IPS-18c (cell line): ENCODE measurements at regions not wholly inside any gene's neighbourhood (a gene's known extent, or its start where the extent isn't known, plus 50 kb on each side); places are given as distances from the start of the nearest gene placed in this dataset.
"Not testable (repeated sequence)": the region's sequence is repeated elsewhere in the genome, so short reads cannot be mapped to it uniquely, and the experiment has no call there.

Experiments
- H3K4me3 ChIP-seq: 2 replicates; pipeline ENCODE4 v1.7.0; 2013; ENCODE audit warnings: low read depth, mild to moderate bottlenecking, low read length, moderate library complexity; ENCODE audit not compliant: insufficient read depth
- H3K9me3 ChIP-seq: one replicate; pipeline ENCODE4 v1.6.1; 2013; ENCODE audit warnings: mild to moderate bottlenecking, low read length, moderate library complexity; ENCODE audit not compliant: control insufficient read depth, insufficient read depth

DNA sequence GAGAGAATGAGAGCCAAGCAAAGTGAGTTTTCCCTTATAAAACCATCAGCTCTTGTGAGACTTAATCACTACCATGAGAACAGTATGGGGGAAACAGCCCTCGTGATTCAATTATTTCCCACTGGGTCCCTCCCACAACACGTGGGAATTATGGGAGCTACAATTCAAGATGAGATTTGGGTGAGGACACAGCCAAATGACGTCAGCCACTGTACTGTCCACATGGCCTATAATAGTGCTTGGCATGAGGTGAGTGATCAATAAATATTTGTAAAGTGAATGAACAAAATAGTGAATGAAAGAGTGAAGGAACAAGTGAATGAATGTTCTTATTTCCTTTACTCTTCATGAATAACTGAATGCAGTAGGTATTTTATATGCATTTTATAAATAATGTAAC, 199.1 kb upstream of the GOT2 start:
- no peak overlapping the region for H3K4me3 ChIP-seq
- H3K9me3 ChIP-seq = no peaks in the 10 kb centered on the region

DNA sequence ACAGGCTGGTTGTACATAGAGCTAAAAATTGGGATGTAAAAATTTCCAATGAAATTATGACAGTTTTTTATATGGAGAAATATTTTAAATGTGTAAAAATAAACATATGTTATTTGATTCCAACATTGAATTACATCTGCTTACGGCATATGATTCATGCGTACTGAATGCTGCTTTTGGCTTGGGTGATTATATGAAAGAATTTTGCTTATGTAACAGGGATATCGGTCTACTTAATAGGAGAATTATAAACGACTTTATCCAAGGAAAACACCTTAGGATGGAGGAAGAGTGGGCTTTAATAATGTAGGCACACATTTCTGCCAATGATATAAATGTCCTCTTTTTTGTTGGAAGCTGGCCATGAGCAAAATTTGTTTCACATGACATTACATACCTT, 197.3 kb upstream of the GOT2 start:
- Histone ChIP-seq H3K4me3 (no peak overlapping the region), H3K9me3 (no peaks in the 10 kb centered on the region)

DNA sequence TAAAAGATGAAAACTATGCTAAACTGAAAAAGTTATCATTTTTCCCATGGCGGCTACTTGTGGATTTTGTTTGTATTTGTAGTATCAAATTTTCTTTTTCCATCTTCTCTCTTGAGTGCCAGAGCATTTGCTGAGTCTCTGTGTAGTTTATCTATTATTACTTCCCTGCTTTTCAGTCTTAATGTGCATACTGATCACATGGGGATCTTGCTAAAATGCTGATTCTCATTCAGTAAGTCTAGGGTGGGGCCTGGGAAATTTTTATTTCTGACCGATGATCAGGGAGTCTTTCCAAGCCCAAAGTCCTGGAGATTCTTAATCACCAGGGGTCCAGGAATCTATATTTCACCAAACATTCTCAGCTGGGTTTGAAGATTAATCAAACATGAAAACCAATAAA, 189.0 kb upstream of the GOT2 start:
- no peak overlapping the region for H3K4me3 ChIP-seq
- no peaks in the 10 kb centered on the region for H3K9me3 ChIP-seq

GRCh38 chr16:58913456-58913855, 179.3 kb upstream of the GOT2 start:
- no peak overlapping the region for H3K4me3 ChIP-seq
- H3K9me3 ChIP-seq = peaks cover 2% of the 10 kb centered on the region

GRCh38 chr16:58912571-58912970, 178.5 kb upstream of the GOT2 start:
- no peak overlapping the region for H3K4me3 ChIP-seq
- peaks cover 2% of the 10 kb centered on the region for H3K9me3 ChIP-seq

- Histone ChIP-seq H3K9me3 (peaks cover 2% of the 10 kb centered on the region), H3K4me3 (no peak overlapping the region)
Measured at GRCh38 chr16:58906981-58907715, 173.0 kb upstream of the GOT2 start.

DNA sequence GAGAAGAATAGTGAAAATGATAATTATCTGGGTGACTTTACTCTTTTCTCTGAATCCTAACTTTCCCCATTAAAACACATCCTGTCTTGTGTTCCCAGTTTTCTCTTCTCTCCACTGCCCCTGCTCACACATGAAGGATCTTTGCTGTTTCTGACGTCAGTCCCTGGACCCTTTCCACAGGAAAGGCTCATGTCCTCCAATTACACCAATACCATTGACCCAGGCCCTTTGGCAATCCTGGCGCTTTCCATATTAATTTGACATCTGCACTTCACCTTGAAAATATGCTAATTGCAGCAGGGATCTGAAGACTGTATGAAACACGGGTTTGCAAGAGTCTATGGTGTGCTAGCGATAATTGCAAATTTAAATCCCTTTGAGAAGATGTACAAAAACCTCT, 170.2 kb upstream of the GOT2 start:
- Histone ChIP-seq H3K9me3 (no peaks in the 10 kb centered on the region), H3K4me3 (no peak overlapping the region)

GRCh38 chr16:58889516-58889915, 155.4 kb upstream of the GOT2 start:
- no peak overlapping the region for H3K4me3 ChIP-seq

GRCh38 chr16:58885528-58886170, 151.5 kb upstream of the GOT2 start:
- no peak overlapping the region for H3K4me3 ChIP-seq
- no peaks in the 10 kb centered on the region for H3K9me3 ChIP-seq

More at GRCh38 chr16:58889516-58889915, 155.4 kb upstream of the GOT2 start:
- H3K9me3 ChIP-seq = peaks cover 2% of the 10 kb centered on the region

DNA sequence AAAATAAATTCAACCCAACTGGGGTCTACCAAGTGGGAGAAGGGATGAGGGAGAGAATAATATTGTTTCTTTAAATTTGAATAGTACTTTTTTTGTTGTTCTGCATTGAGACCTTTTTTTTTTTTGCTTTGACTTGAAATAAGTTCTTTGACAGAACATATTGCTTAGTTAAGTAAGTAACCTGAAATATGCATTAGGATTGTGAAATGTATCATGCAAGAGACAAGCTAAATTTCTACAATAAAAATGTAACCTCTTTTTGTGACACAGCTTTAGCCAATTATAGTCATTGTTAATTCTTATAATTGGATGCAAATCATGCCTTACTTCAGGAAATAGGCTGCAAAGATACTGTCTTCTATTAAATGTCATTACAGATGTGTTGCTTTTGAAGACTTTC, 150.0 kb upstream of the GOT2 start:
- no peaks in the 10 kb centered on the region for H3K9me3 ChIP-seq
- no peak overlapping the region for H3K4me3 ChIP-seq

DNA sequence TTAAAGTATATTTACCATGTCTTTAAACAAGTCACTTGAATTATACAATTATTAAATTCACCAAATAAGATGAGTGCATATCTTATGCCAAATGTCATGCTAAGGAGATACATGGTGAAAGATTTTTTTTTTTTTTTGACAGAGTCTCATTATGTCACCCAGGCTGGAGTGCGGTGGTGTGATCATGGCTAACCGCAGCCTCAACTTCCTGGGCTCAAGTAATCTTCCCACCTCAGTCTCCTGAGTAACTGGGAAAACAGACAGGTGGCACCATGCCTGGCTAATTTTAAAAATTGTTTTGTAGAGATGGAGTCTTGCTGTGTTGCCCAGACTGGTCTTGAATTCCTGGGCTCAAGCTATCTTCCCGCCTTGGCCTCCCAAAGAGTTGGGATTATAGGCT, 149.0 kb upstream of the GOT2 start:
- Histone ChIP-seq H3K4me3 (no peak overlapping the region), H3K9me3 (peaks cover 4% of the 10 kb centered on the region)

GRCh38 chr16:58882292-58882691, 148.2 kb upstream of the GOT2 start:
- no peak overlapping the region for H3K4me3 ChIP-seq
- H3K9me3 ChIP-seq = peaks cover 4% of the 10 kb centered on the region

GRCh38 chr16:58878641-58879040, 144.5 kb upstream of the GOT2 start:
- not testable (repeated sequence) for H3K9me3 ChIP-seq, H3K4me3 ChIP-seq

- H3K4me3 ChIP-seq = no peak overlapping the region
- no peaks in the 10 kb centered on the region for H3K9me3 ChIP-seq
Measured at GRCh38 chr16:58866935-58867334, 132.8 kb upstream of the GOT2 start.

DNA sequence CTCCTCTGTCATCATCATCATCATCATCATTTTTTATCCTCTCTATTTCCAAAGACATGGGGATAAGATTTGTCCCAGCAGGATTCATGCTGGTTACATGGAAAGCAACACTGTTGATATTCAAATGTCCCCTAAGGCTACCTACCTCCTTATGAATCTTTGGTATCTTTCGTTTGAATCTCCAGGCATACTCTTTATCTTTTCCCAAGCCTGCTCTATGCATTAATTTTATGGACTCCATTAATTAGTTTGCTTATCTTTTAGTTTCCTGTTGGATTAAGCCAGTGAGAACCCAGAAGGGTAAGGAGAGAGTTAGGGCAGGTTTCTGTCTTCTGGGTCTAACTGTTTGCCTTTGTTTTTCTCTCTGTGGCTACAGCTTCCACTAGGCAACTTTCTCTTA, 129.6 kb upstream of the GOT2 start:
- Histone ChIP-seq H3K4me3 (no peak overlapping the region), H3K9me3 (no peaks in the 10 kb centered on the region)

DNA sequence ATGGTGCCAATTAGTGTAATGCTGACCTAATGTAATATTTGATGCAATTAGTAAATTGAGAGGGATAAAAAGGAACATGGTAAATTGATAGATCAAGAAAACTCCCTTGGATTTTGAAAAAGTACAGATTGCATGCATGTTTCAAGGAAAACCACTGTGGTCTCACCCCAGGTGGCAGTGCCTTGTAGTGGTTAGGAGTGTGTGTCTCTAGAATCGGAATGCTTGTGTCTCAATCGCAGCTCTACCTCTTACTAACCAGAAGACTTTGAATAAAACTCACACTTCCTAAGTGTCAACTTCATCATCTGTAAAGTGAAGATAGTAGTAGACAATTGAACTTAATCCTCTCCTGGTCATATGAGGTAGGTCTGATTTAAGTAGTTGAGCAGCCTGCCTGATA, 128.9 kb upstream of the GOT2 start:
- no peaks in the 10 kb centered on the region for H3K9me3 ChIP-seq
- H3K4me3 ChIP-seq = no peak overlapping the region

- no peak overlapping the region; the same call in 1 of the 2 replicates for H3K4me3 ChIP-seq
- no peaks in the 10 kb centered on the region for H3K9me3 ChIP-seq
Measured at GRCh38 chr16:58862334-58863021, 128.4 kb upstream of the GOT2 start.

DNA sequence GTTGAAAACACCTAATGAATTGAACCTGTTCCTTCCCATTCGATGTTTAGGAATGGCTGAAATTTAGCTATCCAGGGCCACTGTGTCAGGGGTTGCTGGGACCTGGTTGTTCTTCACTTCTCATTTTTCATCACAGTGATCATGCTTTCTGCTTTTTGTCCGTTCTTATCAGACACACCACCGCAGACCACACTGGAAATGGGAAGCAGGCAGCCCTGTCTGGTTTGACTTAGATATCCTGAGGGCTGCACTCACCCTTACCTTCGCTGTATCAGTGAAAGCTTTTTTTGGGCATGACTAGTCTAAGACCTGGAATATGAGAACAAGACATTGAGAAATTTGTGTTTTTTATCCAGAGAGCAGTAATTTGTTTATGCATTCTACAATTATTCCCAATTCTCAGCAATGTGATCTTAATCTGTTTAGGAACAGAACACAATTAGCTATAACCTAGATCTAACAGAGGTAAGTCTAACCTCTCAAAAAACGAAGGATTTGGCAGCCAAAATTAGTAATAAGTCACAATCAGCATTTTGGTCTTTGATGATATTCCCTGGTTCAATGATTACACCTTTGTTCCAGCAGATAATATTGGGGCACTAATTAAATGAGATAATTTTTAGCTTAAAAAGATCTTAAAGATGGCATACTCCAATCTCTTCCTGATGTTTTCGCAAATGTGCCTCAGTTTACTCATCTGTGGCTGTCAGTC, 126.0 kb upstream of the GOT2 start:
- Histone ChIP-seq H3K9me3 (no peaks in the 10 kb centered on the region), H3K4me3 (no peak overlapping the region)
